GM19328 (cell line): ENCODE measurements at regions not wholly inside any gene's neighbourhood (a gene's known extent, or its start where the extent isn't known, plus 50 kb on each side); places are given as distances from the start of the nearest gene placed in this dataset.

Experiments
- ATAC-seq: cut with Tn5 transposase; IDR thresholded peaks from one replicate; pipeline ENCODE4 v1.9.1; 2021; ENCODE audit warnings: mild to moderate bottlenecking, moderate library complexity; ENCODE audit not compliant: unreplicated experiment

- ATAC-seq: no peak
Observed at GRCh38 chr6:164336455-164336854, 921.9 kb downstream of the QKI start.

- no peak for ATAC-seq
Observed at GRCh38 chr6:164331026-164331425, 916.5 kb downstream of the QKI start.

GRCh38 chr6:164325168-164325567, 910.6 kb downstream of the QKI start:
- ATAC-seq: no peak

GRCh38 chr6:164322533-164322932, 908.0 kb downstream of the QKI start:
- ATAC-seq: no peak

GRCh38 chr6:164321297-164321696, 906.8 kb downstream of the QKI start:
- ATAC-seq: no peak

GRCh38 chr6:164315376-164315775, 900.9 kb downstream of the QKI start:
- ATAC-seq: no peak

GRCh38 chr6:164308339-164308738, 893.8 kb downstream of the QKI start:
- ATAC-seq: no peak

GRCh38 chr6:164303102-164303964, 888.8 kb downstream of the QKI start:
- ATAC-seq: no peak

GRCh38 chr6:164296411-164296810, 881.9 kb downstream of the QKI start:
- ATAC-seq: no peak

GRCh38 chr6:164294047-164294784, 879.7 kb downstream of the QKI start:
- ATAC-seq: no peak

- ATAC-seq: no peak
Observed at GRCh38 chr6:164291224-164291623, 876.7 kb downstream of the QKI start.

- no peak for ATAC-seq
Observed at GRCh38 chr6:164290101-164290500, 875.6 kb downstream of the QKI start.

GRCh38 chr6:164286011-164286410, 871.5 kb downstream of the QKI start:
- ATAC-seq: no peak

GRCh38 chr6:164283574-164283973, 869.1 kb downstream of the QKI start:
- ATAC-seq: no peak

- no peak for ATAC-seq
Observed at GRCh38 chr6:164276211-164276610, 861.7 kb downstream of the QKI start.

- no peak for ATAC-seq
Observed at GRCh38 chr6:164275773-164276172, 861.3 kb downstream of the QKI start.

- no peak for ATAC-seq
Observed at GRCh38 chr6:164274493-164274892, 860.0 kb downstream of the QKI start.

GRCh38 chr6:164273491-164273890, 859.0 kb downstream of the QKI start:
- no peak for ATAC-seq

GRCh38 chr6:164266851-164267250, 852.3 kb downstream of the QKI start:
- ATAC-seq: no peak

GRCh38 chr6:164262348-164262747, 847.8 kb downstream of the QKI start:
- ATAC-seq: no peak

GRCh38 chr6:164258421-164258820, 843.9 kb downstream of the QKI start:
- no peak for ATAC-seq

GRCh38 chr6:164252948-164253347, 838.4 kb downstream of the QKI start:
- ATAC-seq: no peak
